AG09319 (cell line): ENCODE measurements at regions not wholly inside any gene's neighbourhood (a gene's known extent, or its start where the extent isn't known, plus 50 kb on each side); places are given as distances from the start of the nearest gene placed in this dataset.
"Not testable (repeated sequence)": the region's sequence is repeated elsewhere in the genome, so short reads cannot be mapped to it uniquely, and the experiment has no call there.

Experiments used
- DNase-seq: peaks from one replicate; pipeline ENCODE4 v3.0.0-alpha.2; 2010; ENCODE audit warnings: low read depth; ENCODE audit errors: extremely low read depth
- TF ChIP-seq, protein P1 (sequence below): IDR thresholded peaks from 2 replicates; pipeline ENCODE4 v1.5.1; 2011; ENCODE audit warnings: low read depth, mild to moderate bottlenecking, inconsistent platforms, low read length, moderate library complexity

DNA sequence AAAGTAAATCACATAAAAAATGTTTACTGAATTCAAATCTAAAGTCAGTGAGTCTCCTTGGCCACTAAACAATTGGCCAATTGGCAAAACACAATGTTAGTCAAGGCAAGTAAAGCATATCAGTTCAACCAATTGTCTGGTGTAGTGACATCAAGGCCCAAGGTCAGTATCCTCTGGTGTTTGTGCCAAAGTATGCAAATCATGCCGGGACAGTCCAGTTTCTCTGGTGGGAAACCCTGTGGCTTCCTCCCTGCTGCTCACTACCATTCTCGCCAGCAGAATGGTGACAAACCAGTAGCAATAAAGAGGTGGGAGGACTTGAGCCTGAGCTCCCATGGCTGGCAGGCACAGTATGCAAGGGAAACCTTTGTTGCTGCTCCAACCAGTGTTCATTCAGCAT, 314.9 kb upstream of the FGF13 start:
- no peak for DNase-seq
- TF ChIP-seq, protein P1, sequence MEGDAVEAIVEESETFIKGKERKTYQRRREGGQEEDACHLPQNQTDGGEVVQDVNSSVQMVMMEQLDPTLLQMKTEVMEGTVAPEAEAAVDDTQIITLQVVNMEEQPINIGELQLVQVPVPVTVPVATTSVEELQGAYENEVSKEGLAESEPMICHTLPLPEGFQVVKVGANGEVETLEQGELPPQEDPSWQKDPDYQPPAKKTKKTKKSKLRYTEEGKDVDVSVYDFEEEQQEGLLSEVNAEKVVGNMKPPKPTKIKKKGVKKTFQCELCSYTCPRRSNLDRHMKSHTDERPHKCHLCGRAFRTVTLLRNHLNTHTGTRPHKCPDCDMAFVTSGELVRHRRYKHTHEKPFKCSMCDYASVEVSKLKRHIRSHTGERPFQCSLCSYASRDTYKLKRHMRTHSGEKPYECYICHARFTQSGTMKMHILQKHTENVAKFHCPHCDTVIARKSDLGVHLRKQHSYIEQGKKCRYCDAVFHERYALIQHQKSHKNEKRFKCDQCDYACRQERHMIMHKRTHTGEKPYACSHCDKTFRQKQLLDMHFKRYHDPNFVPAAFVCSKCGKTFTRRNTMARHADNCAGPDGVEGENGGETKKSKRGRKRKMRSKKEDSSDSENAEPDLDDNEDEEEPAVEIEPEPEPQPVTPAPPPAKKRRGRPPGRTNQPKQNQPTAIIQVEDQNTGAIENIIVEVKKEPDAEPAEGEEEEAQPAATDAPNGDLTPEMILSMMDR: no peak

- TF ChIP-seq, protein P1: no peak
- DNase-seq: no peak
These were observed 314.3 kb upstream of the FGF13 start for GRCh38 chrX:139025816-139026215.

GRCh38 chrX:139023531-139023930, 312.0 kb upstream of the FGF13 start:
- DNase-seq: no peak

DNA sequence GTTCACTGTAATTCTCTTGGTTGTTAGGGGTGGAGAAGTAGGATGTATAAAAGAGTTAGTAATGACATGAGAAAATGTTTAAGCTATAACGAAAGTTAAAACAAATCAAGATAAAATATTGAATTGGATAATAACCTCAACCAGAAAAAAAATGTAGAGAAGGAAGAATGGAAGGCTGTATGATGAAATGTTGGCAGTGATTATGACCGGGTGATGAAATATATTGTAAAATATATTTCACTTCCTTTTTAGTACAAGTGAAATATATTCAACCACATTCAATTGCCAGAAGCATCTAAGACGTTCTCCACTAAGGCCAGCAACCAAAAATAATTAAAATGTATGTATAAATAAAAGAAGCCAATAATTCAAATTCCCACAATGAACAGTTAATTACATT, 309.3 kb upstream of the FGF13 start:
- TF ChIP-seq, protein P1: no peak
- no peak for DNase-seq

More at GRCh38 chrX:139023531-139023930, 312.0 kb upstream of the FGF13 start:
- TF ChIP-seq, protein P1: no peak

- TF ChIP-seq, protein P1: no peak
- no peak for DNase-seq
These were observed 306.9 kb upstream of the FGF13 start for GRCh38 chrX:139018436-139018835.

DNA sequence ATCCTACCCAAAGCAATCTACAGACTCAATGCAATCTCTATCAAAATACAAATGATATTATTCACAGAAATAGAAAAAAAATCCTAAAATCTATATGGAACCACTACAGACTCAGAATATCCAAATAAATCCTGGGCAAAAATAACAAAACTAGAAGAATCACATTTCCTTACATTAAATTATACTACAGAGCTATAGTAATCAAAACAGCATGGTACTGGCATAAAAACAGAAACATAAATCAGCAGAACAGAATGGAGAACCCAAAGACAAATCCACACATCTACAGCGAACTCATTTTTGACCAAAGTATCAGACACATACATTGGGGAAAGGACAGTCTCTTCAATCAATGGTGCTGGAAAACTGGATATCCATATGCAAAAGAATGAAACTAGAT, 304.1 kb upstream of the FGF13 start:
- TF ChIP-seq, protein P1: no peak
- no peak for DNase-seq

DNA sequence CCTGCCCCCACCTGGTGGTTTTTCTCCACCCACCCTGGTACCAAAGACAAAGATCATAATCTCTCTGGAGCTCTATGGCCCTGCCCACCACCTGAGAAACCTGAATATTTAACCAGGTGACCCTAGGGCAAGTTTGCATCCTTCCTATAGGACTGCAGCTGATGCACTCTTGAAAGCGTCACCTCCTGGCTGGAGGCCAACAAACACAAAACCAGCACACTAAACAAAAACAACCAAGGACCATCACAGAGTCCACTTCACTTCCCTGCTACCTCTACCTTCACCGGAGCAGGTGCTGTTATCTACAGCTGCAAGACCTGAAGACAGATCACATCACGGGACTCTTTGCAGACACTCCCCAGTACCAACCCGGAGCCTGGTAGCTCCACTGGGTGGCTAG, 296.7 kb upstream of the FGF13 start:
- no peak for DNase-seq
- TF ChIP-seq, protein P1: no peak

DNA sequence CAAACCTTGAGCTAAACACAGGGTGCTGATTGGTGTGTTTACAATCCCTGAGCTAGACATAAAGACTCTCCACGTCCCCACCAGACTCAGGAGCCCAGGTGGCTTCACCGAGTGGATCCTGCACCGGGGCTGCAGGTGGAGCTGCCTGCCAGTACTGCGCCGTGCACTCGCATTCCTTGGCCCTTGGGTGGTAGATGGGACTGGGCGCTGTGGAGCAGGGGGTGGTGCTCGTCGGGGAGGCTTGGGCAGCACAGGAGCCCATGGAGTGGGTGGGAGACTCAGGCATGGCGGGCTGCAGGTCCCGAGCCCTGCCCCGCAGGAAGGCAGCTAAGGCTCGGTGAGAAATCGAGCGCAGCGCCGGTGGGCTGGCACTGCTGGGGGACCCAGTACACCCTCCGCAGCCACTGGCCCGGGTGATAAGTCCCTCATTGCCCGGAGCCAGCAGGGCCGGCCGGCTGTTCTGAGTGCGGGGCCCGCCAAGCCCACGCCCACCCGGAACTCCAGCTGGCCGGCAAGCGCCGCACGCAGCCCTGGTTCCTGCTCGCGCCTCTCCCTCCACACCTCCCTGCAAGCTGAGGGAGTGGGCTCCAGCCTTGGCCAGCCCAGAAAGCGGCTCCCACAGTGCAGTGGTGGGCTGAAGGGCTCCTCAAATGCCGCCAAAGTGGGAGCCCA, 292.5 kb upstream of the FGF13 start:
- not testable (repeated sequence) for DNase-seq
